Mesenchymal stem cell (in vitro differentiated cells and primary cell): ENCODE measurements at regions not wholly inside any gene's neighbourhood (a gene's known extent, or its start where the extent isn't known, plus 50 kb on each side); places are given as distances from the start of the nearest gene placed in this dataset.

Source experiments
- DNase-seq: peaks from one replicate; pipeline ENCODE4 v3.0.0-alpha.2; 2013
- H2AFZ ChIP-seq: one replicate; pipeline ENCODE4 v1.6.1; 2013; ENCODE audit warnings: low read depth, mild to moderate bottlenecking, control low read depth, inconsistent platforms, low read length, moderate library complexity
- H2AK5ac ChIP-seq: 2 replicates; pipeline ENCODE4 v1.6.1; 2013; ENCODE audit warnings: low read length, moderate library complexity, mild to moderate bottlenecking, inconsistent platforms; ENCODE audit not compliant: severe bottlenecking
- H2BK120ac ChIP-seq: one replicate; pipeline ENCODE4 v1.6.1; 2013; ENCODE audit warnings: low read depth, mild to moderate bottlenecking, inconsistent platforms, low read length, moderate library complexity
- H2BK12ac ChIP-seq, 2 experiments: one replicate each; pipeline ENCODE4 v1.6.1; 2013; ENCODE audit warnings: inconsistent platforms in 2 of 2, low read length in 2 of 2, mild to moderate bottlenecking in 2 of 2, moderate library complexity in 2 of 2, control low read depth in 1 of 2
- H2BK15ac ChIP-seq: one replicate; pipeline ENCODE4 v1.6.1; 2013; ENCODE audit warnings: mild to moderate bottlenecking, low read depth, inconsistent platforms; ENCODE audit not compliant: poor library complexity, severe bottlenecking
- H2BK5ac ChIP-seq: 2 replicates; pipeline ENCODE4 v1.6.1; 2013; ENCODE audit warnings: low read depth, mild to moderate bottlenecking, low read length, control low read depth, inconsistent platforms; ENCODE audit not compliant: poor library complexity, severe bottlenecking
- H3K14ac ChIP-seq, 2 experiments: one replicate each; pipeline ENCODE4 v1.6.1; 2013; ENCODE audit warnings: inconsistent platforms in 2 of 2, low read length in 2 of 2, control low read depth in 1 of 2, mild to moderate bottlenecking in 1 of 2, moderate library complexity in 1 of 2
- H3K18ac ChIP-seq, 2 experiments: one replicate each; pipeline ENCODE4 v1.6.1; 2013; ENCODE audit warnings: inconsistent platforms in 2 of 2, low read length in 2 of 2, control low read depth in 1 of 2, low read depth in 1 of 2, mild to moderate bottlenecking in 1 of 2
- H3K23ac ChIP-seq, 2 experiments: one replicate each; pipeline ENCODE4 v1.6.1; 2013; ENCODE audit warnings: inconsistent platforms in 2 of 2, low read length in 2 of 2, mild to moderate bottlenecking in 2 of 2, moderate library complexity in 2 of 2, control low read depth in 1 of 2
- H3K27ac ChIP-seq: 2 replicates; pipeline ENCODE4 v1.5.1; 2013; ENCODE audit warnings: mild to moderate bottlenecking, moderate library complexity, low read length, control low read depth, inconsistent platforms; ENCODE audit not compliant: poor library complexity, severe bottlenecking
- H3K27me3 ChIP-seq, 2 experiments: 2 replicates each; pipeline versions ENCODE4 v1.6.1 to v1.7.0; 2013; ENCODE audit warnings: low read length in 2 of 2, mild to moderate bottlenecking in 2 of 2, moderate library complexity in 2 of 2, control low read depth in 1 of 2, inconsistent platforms in 1 of 2; ENCODE audit not compliant: control insufficient read depth in 1 of 2, insufficient read depth in 1 of 2
- H3K36me3 ChIP-seq, 2 experiments: 2 replicates each; pipeline versions ENCODE4 v1.6.1 to v1.7.0; 2013; ENCODE audit warnings: low read length in 2 of 2, control low read depth in 1 of 2, inconsistent platforms in 1 of 2, low read depth in 1 of 2, mild to moderate bottlenecking in 1 of 2; ENCODE audit not compliant: insufficient read depth in 2 of 2, control insufficient read depth in 1 of 2
- H3K4ac ChIP-seq, 2 experiments: one replicate each; pipeline ENCODE4 v1.6.1; 2013; ENCODE audit warnings: inconsistent platforms in 2 of 2, low read length in 2 of 2, mild to moderate bottlenecking in 2 of 2, moderate library complexity in 2 of 2, control low read depth in 1 of 2, low read depth in 1 of 2
- H3K4me1 ChIP-seq: 2 replicates; pipeline ENCODE4 v1.6.1; 2013; ENCODE audit warnings: low read depth, low read length, control low read depth; ENCODE audit not compliant: control insufficient read depth, insufficient read depth
- H3K4me2 ChIP-seq: 2 replicates; pipeline ENCODE4 v1.6.1; 2013; ENCODE audit warnings: low read length, mild to moderate bottlenecking, inconsistent platforms; ENCODE audit not compliant: poor library complexity, severe bottlenecking
- H3K4me3 ChIP-seq, 2 experiments: 2 replicates each; pipeline versions ENCODE4 v1.5.1 to v1.7.0; 2013; ENCODE audit warnings: low read length in 2 of 2, mild to moderate bottlenecking in 2 of 2, control low read depth in 1 of 2, low read depth in 1 of 2; ENCODE audit not compliant: insufficient read depth in 1 of 2
- H3K79me1 ChIP-seq: replicated peaks from 2 replicates; pipeline ENCODE4 v1.6.1; 2013; ENCODE audit warnings: mild to moderate bottlenecking, control low read depth, low read length, inconsistent platforms; ENCODE audit not compliant: poor library complexity, severe bottlenecking
- H3K9ac ChIP-seq: 2 replicates; pipeline ENCODE4 v1.7.0; 2013; ENCODE audit warnings: mild to moderate bottlenecking, low read length, moderate library complexity
- H3K9me3 ChIP-seq: 2 replicates; pipeline ENCODE4 v1.7.0; 2013; ENCODE audit warnings: mild to moderate bottlenecking, low read length; ENCODE audit not compliant: control insufficient read depth
- H4K8ac ChIP-seq: one replicate; pipeline ENCODE4 v1.6.1; 2013; ENCODE audit warnings: inconsistent platforms, mild to moderate bottlenecking, low read length, moderate library complexity
- H4K91ac ChIP-seq: one replicate; pipeline ENCODE4 v1.6.1; 2013; ENCODE audit warnings: mild to moderate bottlenecking, low read length, inconsistent platforms
- WGBS: methylation state at CpG from one replicate; pipeline ENCODE4 v1.1.7; 2013; ENCODE audit warnings: mixed read lengths; 5-methylcytosine and 5-hydroxymethylcytosine counted together

- Histone ChIP-seq H2BK12ac (no peak overlapping the region), H2AFZ (no peak overlapping the region), H3K9ac (no peak overlapping the region), H2BK5ac (no peak overlapping the region), H3K18ac (no peak overlapping the region), H3K23ac (no peak overlapping the region), H3K4ac (no peak overlapping the region), H3K79me1 (no peaks in the 10 kb centered on the region), H4K91ac (no peak overlapping the region), H3K36me3 (no peaks in the 10 kb centered on the region), H3K14ac (no peak overlapping the region), H3K9me3 (peaks cover 6% of the 10 kb centered on the region), H2AK5ac (no peak overlapping the region), H3K4me1 (no peaks in the 10 kb centered on the region), H2BK120ac (no peak overlapping the region), H3K27ac (no peak overlapping the region), H3K27me3 (no peaks in the 10 kb centered on the region), H4K8ac (no peak overlapping the region), H3K4me3 (no peak overlapping the region), H2BK15ac (no peak overlapping the region), H3K4me2 (no peak overlapping the region)
- no peak for DNase-seq
Measured at GRCh38 chr17:13212860-13213259, 195.0 kb upstream of the ELAC2 start.

GRCh38 chr17:13209081-13209480 lies 191.3 kb upstream of the ELAC2 start:
- Histone ChIP-seq H3K23ac (no peak overlapping the region), H4K8ac (no peak overlapping the region)
- no CpG with 5 or more reads among the region's 3 CpGs for WGBS

GRCh38 chr17:13204607-13205237 lies 186.9 kb upstream of the ELAC2 start:
- Histone ChIP-seq H3K27ac (no peak overlapping the region), H3K4me1 (no peaks in the 10 kb centered on the region), H2BK15ac (no peak overlapping the region), H3K4ac (no peak overlapping the region), H2BK120ac (no peak overlapping the region), H3K4me3 (no peak overlapping the region), H4K91ac (no peak overlapping the region), H2AFZ (no peak overlapping the region), H3K36me3 (no peaks in the 10 kb centered on the region), H3K9ac (no peak overlapping the region), H2BK12ac (no peak overlapping the region), H3K27me3 (peaks cover 0 to 20% of the 10 kb centered on the region in 2 experiments), H3K18ac (no peak overlapping the region), H4K8ac (no peak overlapping the region), H3K79me1 (no peaks in the 10 kb centered on the region), H2AK5ac (no peak overlapping the region), H2BK5ac (no peak overlapping the region), H3K4me2 (no peak overlapping the region), H3K9me3 (no peaks in the 10 kb centered on the region), H3K14ac (no peak overlapping the region), H3K23ac (no peak overlapping the region)
- 60% methylated on average over 8 of the region's 8 CpGs for whole genome bisulfite sequencing
- DNase-seq = no peak

More at GRCh38 chr17:13209081-13209480, 191.3 kb upstream of the ELAC2 start:
- DNase-seq = no peak
- no peak overlapping the region for H2BK15ac ChIP-seq
- H4K91ac ChIP-seq = no peak overlapping the region
- H3K14ac ChIP-seq = no peak overlapping the region
- H3K79me1 ChIP-seq = no peaks in the 10 kb centered on the region
- H3K27me3 ChIP-seq = peaks cover 0 to 16% of the 10 kb centered on the region in 2 experiments
- H2BK12ac ChIP-seq = no peak overlapping the region
- no peaks in the 10 kb centered on the region for H3K36me3 ChIP-seq
- no peak overlapping the region for H2BK120ac ChIP-seq
- H3K4me1 ChIP-seq = no peaks in the 10 kb centered on the region
- H3K9me3 ChIP-seq = peaks cover 6% of the 10 kb centered on the region
- H3K4me2 ChIP-seq = no peak overlapping the region
- H3K4me3 ChIP-seq = no peak overlapping the region
- H3K27ac ChIP-seq = no peak overlapping the region
- H2BK5ac ChIP-seq = no peak overlapping the region
- H3K18ac ChIP-seq = no peak overlapping the region
- no peak overlapping the region for H2AK5ac ChIP-seq
- no peak overlapping the region for H2AFZ ChIP-seq
- H3K9ac ChIP-seq = no peak overlapping the region
- no peak overlapping the region for H3K4ac ChIP-seq

GRCh38 chr17:13202835-13203234 lies 185.0 kb upstream of the ELAC2 start:
- H3K79me1 ChIP-seq = no peaks in the 10 kb centered on the region
- no peak for DNase-seq

More at GRCh38 chr17:13202835-13203234, 185.0 kb upstream of the ELAC2 start:
- H3K4me2 ChIP-seq = no peak overlapping the region
- no peak overlapping the region for H2BK5ac ChIP-seq
- H3K4me1 ChIP-seq = no peaks in the 10 kb centered on the region
- no peak overlapping the region for H4K8ac ChIP-seq
- no peak overlapping the region for H3K18ac ChIP-seq
- WGBS = 90% methylated on average over 1 of the region's 2 CpGs
- H2BK120ac ChIP-seq = no peak overlapping the region
- no peak overlapping the region for H2AK5ac ChIP-seq
- H3K27me3 ChIP-seq = peaks cover 0 to 23% of the 10 kb centered on the region in 2 experiments
- H3K36me3 ChIP-seq = no peaks in the 10 kb centered on the region
- H3K27ac ChIP-seq = no peak overlapping the region
- H3K9ac ChIP-seq = no peak overlapping the region
- no peak overlapping the region for H2BK12ac ChIP-seq
- H3K14ac ChIP-seq = no peak overlapping the region
- no peak overlapping the region for H3K4me3 ChIP-seq
- H4K91ac ChIP-seq = no peak overlapping the region
- no peak overlapping the region for H3K23ac ChIP-seq
- H2BK15ac ChIP-seq = no peak overlapping the region
- no peak overlapping the region for H2AFZ ChIP-seq
- no peak overlapping the region for H3K4ac ChIP-seq
- H3K9me3 ChIP-seq = no peaks in the 10 kb centered on the region
